OCI-LY3 (cell line): ENCODE measurements at regions not wholly inside any gene's neighbourhood (a gene's known extent, or its start where the extent isn't known, plus 50 kb on each side); places are given as distances from the start of the nearest gene placed in this dataset.
"Not testable (repeated sequence)": the region's sequence is repeated elsewhere in the genome, so short reads cannot be mapped to it uniquely, and the experiment has no call there.

Experiments used
- EZH2phosphoT487 ChIP-seq: fragments of 200-600 bp; shearing (Covaris generic); IDR thresholded peaks from 2 replicates; pipeline ENCODE4 v1.6.1; 2018; ENCODE audit warnings: antibody characterized with exemption, mixed run types, low read depth
- TF ChIP-seq, protein P1 (sequence below): fragments of 200-600, 300-600 bp; sonication (generic); IDR thresholded peaks from 2 replicates; pipeline ENCODE4 v1.5.1; 2014; ENCODE audit warnings: antibody characterized with exemption, low read length, low read depth

DNA sequence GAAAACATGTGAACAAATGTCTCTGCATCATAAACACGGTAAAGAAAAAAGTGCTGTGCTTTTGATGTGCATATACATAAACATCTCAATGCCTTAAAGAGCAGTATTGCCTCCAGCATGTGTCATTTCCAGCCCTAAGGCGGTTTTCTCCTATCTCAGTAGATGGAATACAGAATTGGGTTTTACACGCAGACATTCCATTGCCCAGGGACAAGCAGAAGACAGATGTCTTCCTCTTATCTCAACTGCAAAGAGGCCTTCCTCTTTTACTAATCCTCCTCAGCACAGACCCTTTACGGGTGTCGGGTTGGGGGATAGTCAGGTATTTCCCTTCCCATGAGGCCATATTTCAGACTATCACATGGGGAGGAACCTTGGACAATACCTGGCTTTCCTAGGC lies 499.2 kb downstream of the KCNT2 start:
- TF ChIP-seq, protein P1, sequence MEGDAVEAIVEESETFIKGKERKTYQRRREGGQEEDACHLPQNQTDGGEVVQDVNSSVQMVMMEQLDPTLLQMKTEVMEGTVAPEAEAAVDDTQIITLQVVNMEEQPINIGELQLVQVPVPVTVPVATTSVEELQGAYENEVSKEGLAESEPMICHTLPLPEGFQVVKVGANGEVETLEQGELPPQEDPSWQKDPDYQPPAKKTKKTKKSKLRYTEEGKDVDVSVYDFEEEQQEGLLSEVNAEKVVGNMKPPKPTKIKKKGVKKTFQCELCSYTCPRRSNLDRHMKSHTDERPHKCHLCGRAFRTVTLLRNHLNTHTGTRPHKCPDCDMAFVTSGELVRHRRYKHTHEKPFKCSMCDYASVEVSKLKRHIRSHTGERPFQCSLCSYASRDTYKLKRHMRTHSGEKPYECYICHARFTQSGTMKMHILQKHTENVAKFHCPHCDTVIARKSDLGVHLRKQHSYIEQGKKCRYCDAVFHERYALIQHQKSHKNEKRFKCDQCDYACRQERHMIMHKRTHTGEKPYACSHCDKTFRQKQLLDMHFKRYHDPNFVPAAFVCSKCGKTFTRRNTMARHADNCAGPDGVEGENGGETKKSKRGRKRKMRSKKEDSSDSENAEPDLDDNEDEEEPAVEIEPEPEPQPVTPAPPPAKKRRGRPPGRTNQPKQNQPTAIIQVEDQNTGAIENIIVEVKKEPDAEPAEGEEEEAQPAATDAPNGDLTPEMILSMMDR, result not testable (repeated sequence)
- TF ChIP-seq EZH2phosphoT487, result not testable (repeated sequence)
